K562 (cell line): ENCODE measurements at regions not wholly inside any gene's neighbourhood (a gene's known extent, or its start where the extent isn't known, plus 50 kb on each side); places are given as distances from the start of the nearest gene placed in this dataset.

Experiments
- ATAC-seq: fragments of 200-7000 bp; cut with Tn5 transposase; 3 replicates; pipeline ENCODE4 v1.9.1; 2020; ENCODE audit warnings: moderate library complexity
- BruUV-seq: library from RNA; stranded (reverse); fragments of 400-500 nt; replicated peaks from 2 replicates; lab custom pipeline; 2021; lab: Mats Ljungman, UMichigan
- CTCF ChIA-PET: fragments of 300-600 bp; formaldehyde crosslinking; extraction: SDS; loops from one replicate; lab custom pipeline; 2021; ENCODE audit warnings: low intra/inter-chr PET ratio; lab: Yijun Ruan, JAX
- POLR2A ChIA-PET: fragments of 300-600, 350-650 bp; sonication (Branson Sonifier 250); formaldehyde crosslinking; extraction: SDS; loops from one replicate; lab custom pipeline; 2021; ENCODE audit warnings: antibody characterized with exemption, inconsistent platforms; lab: Yijun Ruan, JAX
- DNase-seq, 4 experiments: peaks; one replicate each; pipeline versions ENCODE4 v3.0.0 to v3.0.0-alpha.2; 2011 to 2018; ENCODE audit warnings: low spot score in 3 of 4, mixed read lengths in 3 of 4; ENCODE audit errors: extremely low read depth in 1 of 4
- FAIRE-seq: peaks from 2 replicates; lab custom pipeline; 2011; peaks lifted over from hg19 to GRCh38; lab: Jason Lieb, UNC
- H2AFZ ChIP-seq: 2 replicates; pipeline ENCODE4 v1.6.0; 2011; ENCODE audit warnings: low read depth, low read length, control low read depth, inconsistent platforms
- H3K27ac ChIP-seq: fragments of 200-600 bp; 3 replicates; pipeline ENCODE4 v1.8.0; 2011; ENCODE audit warnings: low read depth, mild to moderate bottlenecking, control low read depth, inconsistent platforms, low read length, moderate library complexity, mixed read lengths; ENCODE audit errors: extremely low read depth
- H3K27me3 ChIP-seq, 2 experiments: fragments of 300-600 bp in 1 of 2; 2 replicates in 1 of 2; 3 replicates in 1 of 2; pipeline versions ENCODE4 v1.6.0 to v1.8.0; 2011; ENCODE audit warnings: inconsistent platforms in 2 of 2, low read length in 2 of 2, mild to moderate bottlenecking in 1 of 2, mixed read lengths in 1 of 2, moderate library complexity in 1 of 2; ENCODE audit not compliant: control insufficient read depth in 2 of 2, insufficient read depth in 2 of 2
- H3K36me3 ChIP-seq: fragments of 300-600 bp; 3 replicates; pipeline ENCODE4 v1.8.0; 2011; ENCODE audit warnings: mild to moderate bottlenecking, low read length, inconsistent platforms; ENCODE audit not compliant: control insufficient read depth, insufficient read depth
- H3K4me1 ChIP-seq, 2 experiments: fragments of 200-600 bp in 1 of 2; replicated peaks in 1 of 2; 2 replicates in 1 of 2; 3 replicates in 1 of 2; pipeline versions ENCODE4 v1.5.1 to v1.8.0; 2011; ENCODE audit warnings: inconsistent platforms in 2 of 2, low read length in 2 of 2, mild to moderate bottlenecking in 1 of 2, mixed read lengths in 1 of 2, moderate library complexity in 1 of 2; ENCODE audit not compliant: control insufficient read depth in 2 of 2, insufficient read depth in 2 of 2
- H3K4me2 ChIP-seq: 2 replicates; pipeline ENCODE4 v1.6.1; 2011; ENCODE audit warnings: low read length, control low read depth, inconsistent platforms, mixed read lengths; ENCODE audit not compliant: insufficient read depth
- H3K4me3 ChIP-seq: fragments of 200-600 bp; sonication (generic), shearing (Covaris generic); 2 replicates; pipeline ENCODE4 v1.5.1; 2016; ENCODE audit warnings: control low read depth, inconsistent platforms
- H3K79me2 ChIP-seq: fragments of 200-600 bp; 3 replicates; pipeline ENCODE4 v1.8.0; 2011; ENCODE audit warnings: low read length, inconsistent platforms; ENCODE audit not compliant: control insufficient read depth, insufficient read depth
- H3K9ac ChIP-seq, 2 experiments: 2 replicates each; pipeline versions ENCODE4 v1.6.0 to v1.6.1; 2011; ENCODE audit warnings: low read depth in 2 of 2, low read length in 2 of 2, control low read depth in 1 of 2, inconsistent platforms in 1 of 2, mild to moderate bottlenecking in 1 of 2, mixed read lengths in 1 of 2; ENCODE audit not compliant: insufficient read depth in 1 of 2
- H3K9me1 ChIP-seq: one replicate; pipeline ENCODE4 v1.6.0; 2011; ENCODE audit warnings: inconsistent platforms, mild to moderate bottlenecking, low read length, moderate library complexity; ENCODE audit not compliant: control insufficient read depth, insufficient read depth
- H3K9me3 ChIP-seq: replicated peaks from 2 replicates; pipeline ENCODE4 v1.5.1; 2011; ENCODE audit warnings: low read depth, low read length, inconsistent platforms; ENCODE audit not compliant: control insufficient read depth, insufficient read depth
- H4K20me1 ChIP-seq: replicated peaks from 2 replicates; pipeline ENCODE4 v1.6.1; 2011; ENCODE audit warnings: low read length, inconsistent platforms, mixed read lengths; ENCODE audit not compliant: control insufficient read depth, insufficient read depth
- BRF2 ChIP-seq: IDR thresholded peaks from 3 replicates; pipeline ENCODE4 v1.6.1; 2011; ENCODE audit warnings: borderline replicate concordance, mild to moderate bottlenecking; ENCODE audit not compliant: insufficient read length, insufficient read depth
- MCM3 ChIP-seq: fragments of 450-650 bp; IDR thresholded peaks from 2 replicates; pipeline ENCODE4 v1.6.1; 2016
- NCOA1 ChIP-seq: fragments of 450-650 bp; IDR thresholded peaks from 2 replicates; pipeline ENCODE4 v1.6.1; 2016; ENCODE audit warnings: low read depth
- ZBTB2 ChIP-seq: fragments of 450-650 bp; IDR thresholded peaks from 2 replicates; pipeline ENCODE4 v1.6.1; 2016; ENCODE audit warnings: antibody characterized with exemption
- ZSCAN29 ChIP-seq: fragments of 450-650 bp; IDR thresholded peaks from 2 replicates; pipeline ENCODE4 v1.6.1; 2017
- WGBS: fragments of 100-300 bp; shearing (Covaris generic); methylation state at CpG from one replicate; pipeline ENCODE4 v1.1.6; 2016; ENCODE audit warnings: low coverage, mixed read lengths; ENCODE audit not compliant: insufficient coverage; ENCODE audit errors: missing lambda C conversion rate; 5-methylcytosine and 5-hydroxymethylcytosine counted together
- in situ Hi-C: fragments of 300-500 bp; cut with MboI; formaldehyde crosslinking; loops from 4 replicates; pipeline ENCODE4 v1.15.0; 2018; ENCODE audit warnings: inconsistent platforms, mixed read lengths
- intact Hi-C: fragments of 100-400 bp; cut with micrococcal nuclease; formaldehyde crosslinking; loops from 2 replicates; pipeline ENCODE4 v1.14.2; 2022

DNA sequence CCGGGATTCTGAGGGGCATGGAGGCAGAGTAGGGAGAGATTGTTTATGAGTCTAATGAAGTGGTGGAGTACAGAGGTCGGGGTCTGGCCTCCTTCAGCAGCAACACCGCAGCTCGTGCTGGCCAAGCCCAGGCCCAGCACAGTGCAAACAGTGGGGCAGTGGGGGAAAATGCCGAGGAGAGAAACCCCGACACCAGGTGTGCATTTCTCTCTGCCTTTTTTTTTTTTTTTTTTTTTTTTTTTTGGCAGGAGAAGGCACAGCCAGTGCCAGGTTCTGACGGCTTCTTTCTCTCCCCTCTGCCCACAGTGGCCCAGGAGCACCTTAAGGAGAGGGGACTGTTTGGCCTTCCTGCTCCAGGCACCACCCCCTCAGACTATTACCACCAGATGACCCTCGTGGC lies 219.3 kb downstream of the GLI2 start:
- peaks cover 5% of the 10 kb centered on the region; the same call in 1 of the 2 replicates for H4K20me1 ChIP-seq
- H3K9me1 ChIP-seq = peaks cover 4% of the 10 kb centered on the region
- FAIRE-seq = no peak
- TF ChIP-seq BRF2 = no peak
- TF ChIP-seq MCM3 = no peak
- TF ChIP-seq NCOA1 = no peak
- TF ChIP-seq ZSCAN29 = no peak
- no peak for TF ChIP-seq ZBTB2
- no peak for DNase-seq
- in situ Hi-C loops = no loop called here
- ATAC-seq = no peak
- H3K27ac ChIP-seq = no peak overlapping the region
- H3K79me2 ChIP-seq = no peaks in the 10 kb centered on the region
- no peaks in the 10 kb centered on the region for H3K36me3 ChIP-seq
- ChIA-PET POLR2A (no interaction called here), CTCF (no interaction called here)
- no peak overlapping the region for H3K9ac ChIP-seq
- H3K27me3 ChIP-seq = peaks cover 30 to 95% of the 10 kb centered on the region in 2 experiments; a peak in 4 of 5 replicates
- no peak overlapping the region for H3K4me2 ChIP-seq
- intact Hi-C loops = loop anchor here (5.0 kb wide), 1 partner anchor 112 kb away; no protein-coding TSS in a partner anchor
- 10% methylated on average over 6 of the region's 8 CpGs for WGBS
- H3K4me3 ChIP-seq = no peak overlapping the region
- no peaks in the 10 kb centered on the region; a peak in 3 of 5 replicates for H3K4me1 ChIP-seq
- no peaks in the 10 kb centered on the region for H3K9me3 ChIP-seq
- H2AFZ ChIP-seq = no peak overlapping the region
- BruUV-seq = no TSS peak
